CD4-positive, alpha-beta T cell treated with Interleukin-10 for 1 hour (primary cell): ENCODE measurements at regions not wholly inside any gene's neighbourhood (a gene's known extent, or its start where the extent isn't known, plus 50 kb on each side); places are given as distances from the start of the nearest gene placed in this dataset.
"Not testable (repeated sequence)": the region's sequence is repeated elsewhere in the genome, so short reads cannot be mapped to it uniquely, and the experiment has no call there.

Source experiments
- DNase-seq: peaks from one replicate; pipeline ENCODE4 v3.0.0-alpha.2; 2020

DNA sequence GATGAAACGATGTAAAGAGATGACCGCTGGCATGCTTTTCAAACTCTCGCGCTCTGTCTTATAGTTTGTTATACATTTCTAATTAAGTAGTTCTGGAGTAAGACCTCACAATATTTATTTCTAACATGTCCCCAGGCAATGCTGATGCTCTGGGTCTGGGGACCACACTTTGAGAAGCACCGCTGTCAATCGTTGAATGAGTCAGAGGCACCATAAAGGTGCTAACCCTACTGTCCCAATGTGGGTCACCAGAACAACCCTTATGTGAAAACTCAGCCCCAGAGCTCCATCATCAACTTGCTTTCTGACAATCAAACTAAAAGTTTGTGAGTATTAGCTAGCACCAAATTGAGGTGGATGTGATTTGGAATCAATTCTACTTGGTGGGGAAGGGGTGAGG lies 284.1 kb upstream of the PRKCQ start:
- DNase-seq = no peak

DNA sequence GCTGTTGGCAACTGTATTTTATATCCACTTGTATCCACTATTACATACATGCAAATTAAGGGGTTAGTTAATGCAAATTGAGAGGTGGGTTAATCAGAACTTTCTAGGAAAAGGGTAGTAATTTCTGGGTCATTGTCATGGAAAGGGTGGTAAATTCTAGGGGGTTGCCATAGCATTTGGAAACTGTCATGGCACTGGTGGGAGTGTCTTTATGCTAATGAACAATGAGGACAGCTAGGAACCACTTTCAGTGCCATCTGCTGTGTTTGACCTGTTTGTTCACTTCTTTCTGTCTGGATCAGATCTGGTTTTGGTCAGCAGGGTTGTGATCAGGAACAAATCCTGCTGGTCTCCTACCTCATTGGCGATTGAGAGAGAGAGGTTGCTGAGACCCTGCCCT lies 283.3 kb upstream of the PRKCQ start:
- DNase-seq = no peak

- DNase-seq = no peak
Measured at GRCh38 chr10:6850452-6850851, 270.4 kb upstream of the PRKCQ start.

DNA sequence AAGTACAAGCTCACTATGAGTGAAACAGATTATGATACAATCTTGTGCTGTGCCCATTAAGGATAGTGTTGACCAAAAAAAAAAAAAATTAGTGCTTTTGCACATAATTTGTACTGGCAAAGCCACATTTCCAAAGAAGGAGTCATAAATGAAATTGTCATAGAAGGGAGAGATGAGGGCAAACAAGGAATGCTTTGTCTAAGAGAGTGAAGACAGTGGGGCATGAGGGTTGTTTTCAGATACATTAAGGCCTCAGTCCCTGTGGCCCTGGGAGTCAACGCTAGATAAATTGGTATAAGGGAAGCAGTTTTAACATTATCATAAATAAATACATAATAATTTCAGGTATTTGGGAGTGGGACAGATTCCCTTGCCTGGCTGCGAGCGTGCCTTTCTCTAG lies 267.5 kb upstream of the PRKCQ start:
- no peak for DNase-seq

GRCh38 chr10:6843894-6844650 lies 264.0 kb upstream of the PRKCQ start:
- DNase-seq = no peak

- peak; percentile 9 for DNase-seq
Measured at GRCh38 chr10:6843481-6843881, 263.4 kb upstream of the PRKCQ start.

GRCh38 chr10:6842722-6843121 lies 262.6 kb upstream of the PRKCQ start:
- DNase-seq = no peak

DNA sequence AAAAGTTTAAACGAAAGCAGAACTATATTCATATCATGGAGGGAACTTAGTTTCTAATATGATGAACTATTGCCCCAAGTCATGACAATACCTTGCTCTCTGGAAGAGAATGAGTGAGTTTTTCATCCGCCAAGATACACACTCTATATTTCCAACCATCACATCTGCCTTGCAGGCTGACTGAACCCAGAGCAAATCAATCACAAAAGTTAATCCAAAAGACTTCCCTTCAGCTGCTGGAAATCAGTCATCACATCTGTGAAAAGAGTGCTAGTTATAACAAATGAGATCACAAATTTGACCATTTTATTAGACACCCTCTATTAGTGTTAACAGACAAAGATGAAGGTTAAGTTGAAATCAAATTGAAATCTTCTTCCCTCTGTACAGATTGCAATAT lies 261.7 kb upstream of the PRKCQ start:
- no peak for DNase-seq

- no peak for DNase-seq
Measured at GRCh38 chr10:6840766-6841165, 260.7 kb upstream of the PRKCQ start.

DNA sequence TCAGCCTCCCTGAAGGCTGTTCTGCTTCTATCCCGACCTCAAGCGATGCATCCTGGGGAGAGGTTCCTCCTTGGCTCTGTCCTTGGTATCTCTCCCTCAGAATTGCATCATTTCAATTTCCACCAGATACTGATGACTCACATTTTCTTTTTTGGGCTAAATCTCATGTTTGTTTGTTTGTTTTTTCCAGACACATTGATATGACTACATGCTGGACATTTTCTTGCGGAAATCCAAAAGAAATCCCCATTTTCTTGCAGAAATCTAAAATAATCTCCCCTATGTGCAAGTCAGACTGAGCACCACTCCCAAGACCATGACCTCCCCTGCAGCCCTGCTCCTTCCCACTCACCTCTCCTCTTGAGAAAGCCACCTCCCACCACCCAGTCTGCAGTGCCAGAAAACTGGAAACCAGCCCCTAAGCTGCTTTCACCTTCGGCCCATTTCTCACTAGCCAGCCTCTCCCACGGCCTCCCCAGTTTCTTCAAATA lies 260.2 kb upstream of the PRKCQ start:
- no peak for DNase-seq

DNA sequence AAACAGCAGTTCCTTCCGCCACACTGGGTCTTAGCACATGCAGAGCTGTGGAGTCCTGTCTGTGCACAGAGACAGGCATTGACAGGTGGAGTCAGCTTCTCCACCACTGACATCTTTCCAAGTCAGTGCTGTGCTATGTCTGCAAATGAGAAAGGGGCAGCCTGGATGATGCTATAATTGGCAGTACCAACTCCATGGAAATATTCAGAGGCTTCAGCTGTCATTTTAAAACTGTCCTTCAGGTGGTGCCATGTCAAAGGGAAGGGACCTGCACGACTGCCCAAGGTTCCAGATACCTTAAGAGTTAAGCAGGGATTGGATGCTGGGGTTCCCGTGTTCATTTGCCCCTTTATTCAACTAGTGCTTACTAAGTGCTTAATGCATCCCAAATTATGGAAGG lies 258.0 kb upstream of the PRKCQ start:
- peak; percentile 15 for DNase-seq

GRCh38 chr10:6833458-6834011 lies 253.5 kb upstream of the PRKCQ start:
- DNase-seq = no peak

GRCh38 chr10:6830981-6831380 lies 250.9 kb upstream of the PRKCQ start:
- DNase-seq = not testable (repeated sequence)

DNA sequence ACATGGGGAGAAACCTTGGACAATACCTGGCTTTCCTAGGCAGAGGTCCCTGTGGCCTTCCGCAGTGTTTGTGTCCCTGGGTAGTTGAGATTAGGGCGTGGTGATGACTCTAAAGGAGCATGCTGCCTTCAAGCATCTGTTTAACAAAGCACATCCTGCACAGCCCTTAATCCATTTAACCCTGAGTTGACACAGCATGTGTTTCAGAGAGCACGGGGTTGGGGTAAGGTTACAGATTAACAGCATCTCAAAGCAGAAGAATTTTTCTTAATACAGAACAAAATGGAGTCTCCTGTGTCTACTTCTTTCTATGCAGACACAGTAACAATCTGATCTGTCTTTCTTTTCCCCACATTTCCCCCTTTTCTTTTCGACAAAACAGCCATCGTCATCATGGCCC lies 244.7 kb upstream of the PRKCQ start:
- DNase-seq = not testable (repeated sequence)

DNA sequence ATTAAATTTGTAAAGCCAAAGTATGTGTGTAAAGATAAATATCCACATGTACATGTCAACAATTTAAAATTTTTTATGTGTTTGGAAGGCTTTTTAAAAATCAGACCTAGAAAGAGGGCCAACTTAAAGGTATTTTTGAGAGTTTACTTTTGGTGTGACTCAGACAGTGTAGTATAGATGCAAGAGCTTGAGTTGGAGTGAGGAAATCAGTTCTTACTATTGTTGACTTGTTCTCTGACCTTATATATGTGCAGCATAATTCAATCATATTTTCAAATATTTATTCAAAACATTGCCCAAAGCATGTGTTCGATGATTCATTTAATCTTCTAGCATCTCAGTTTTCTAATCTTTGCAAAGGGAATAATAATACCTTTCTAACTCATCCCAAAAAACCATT lies 243.7 kb upstream of the PRKCQ start:
- DNase-seq = no peak

- DNase-seq = no peak
Measured at GRCh38 chr10:6819301-6819700, 239.2 kb upstream of the PRKCQ start.

- DNase-seq = no peak
Measured at GRCh38 chr10:6817770-6818169, 237.7 kb upstream of the PRKCQ start.

DNA sequence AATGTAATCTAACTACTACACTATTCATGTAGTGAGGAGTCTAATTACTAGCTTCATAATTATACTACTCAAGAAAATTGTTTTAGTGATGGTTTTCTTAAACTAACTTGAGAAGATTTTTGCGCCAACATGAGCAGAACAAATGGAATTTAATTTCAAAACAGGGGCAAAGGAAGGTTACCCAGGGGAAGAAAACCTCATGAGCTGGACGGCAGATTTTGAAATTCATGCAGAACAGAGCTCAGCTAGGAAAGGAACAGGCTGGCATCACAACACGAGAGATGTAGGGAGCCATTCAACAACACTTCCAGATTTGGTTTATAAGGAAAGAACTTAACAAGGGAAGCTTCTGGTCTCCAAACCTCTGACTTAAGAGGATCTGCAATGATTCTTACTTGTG lies 235.3 kb upstream of the PRKCQ start:
- DNase-seq = no peak

GRCh38 chr10:6813856-6814255 lies 233.8 kb upstream of the PRKCQ start:
- no peak for DNase-seq

GRCh38 chr10:6813306-6813705 lies 233.2 kb upstream of the PRKCQ start:
- DNase-seq = no peak

DNA sequence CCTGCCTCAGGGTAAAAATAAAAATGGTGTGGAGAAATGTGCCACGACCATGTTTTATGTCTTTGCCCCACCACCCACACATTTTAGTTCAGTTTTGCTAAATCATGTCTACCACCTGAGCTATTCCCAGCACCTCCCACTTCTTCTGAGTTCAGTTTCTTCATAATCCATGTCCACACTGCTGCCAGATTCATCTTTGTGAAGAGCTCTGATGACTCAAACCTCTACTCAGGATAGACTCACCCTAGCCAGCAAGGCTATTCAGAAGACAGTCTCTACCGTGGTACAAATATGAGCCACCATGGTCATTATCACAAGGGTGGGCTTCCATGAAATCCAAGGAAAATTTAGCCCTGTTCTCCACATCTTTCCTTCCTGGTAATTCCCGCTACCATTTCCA lies 231.1 kb upstream of the PRKCQ start:
- no peak for DNase-seq

DNA sequence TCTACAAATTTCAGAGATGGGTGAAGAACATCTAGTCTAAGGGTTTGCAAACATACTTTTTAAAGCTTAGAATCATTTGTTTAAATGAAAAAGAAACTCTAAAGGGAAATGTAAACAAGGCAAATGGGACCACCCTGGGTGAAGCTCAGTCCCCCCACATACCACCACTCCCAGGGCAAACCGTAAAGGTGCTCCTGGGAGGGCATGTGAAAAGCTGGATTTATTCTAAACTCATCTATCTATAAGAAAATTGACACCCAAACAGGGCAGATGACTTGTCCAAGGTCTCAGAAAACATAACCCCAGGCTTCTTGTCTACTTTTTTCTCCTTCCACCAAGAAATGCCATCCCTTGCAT lies 223.3 kb upstream of the PRKCQ start:
- no peak for DNase-seq

GRCh38 chr10:6802759-6803426 lies 222.8 kb upstream of the PRKCQ start:
- DNase-seq = no peak

GRCh38 chr10:6796231-6796630 lies 216.2 kb upstream of the PRKCQ start:
- DNase-seq = no peak
